ACC112 (cell line): ENCODE measurements at regions not wholly inside any gene's neighbourhood (a gene's known extent, or its start where the extent isn't known, plus 50 kb on each side); places are given as distances from the start of the nearest gene placed in this dataset.

Source experiments
- H2AFZ ChIP-seq: fragments of 200-600 bp; sonication (generic); one replicate; pipeline ENCODE4 v1.6.0; 2017; ENCODE audit warnings: antibody characterized with exemption, low read length; ENCODE audit not compliant: unreplicated experiment
- H3K27ac ChIP-seq: fragments of 200-600 bp; sonication (generic); 2 replicates; pipeline ENCODE4 v1.5.1; 2014; ENCODE audit warnings: low read depth, mild to moderate bottlenecking, antibody characterized with exemption, low read length, moderate library complexity
- H3K27me3 ChIP-seq: fragments of 200-600 bp; sonication (generic); 2 replicates; pipeline ENCODE4 v1.6.1; 2014; ENCODE audit warnings: mild to moderate bottlenecking, antibody characterized with exemption, low read length, moderate library complexity, mixed read lengths; ENCODE audit not compliant: insufficient read depth
- H3K36me3 ChIP-seq: fragments of 200-600 bp; sonication (generic); 2 replicates; pipeline ENCODE4 v1.6.1; 2016; ENCODE audit warnings: mild to moderate bottlenecking, antibody characterized with exemption, low read length, moderate library complexity, mixed read lengths; ENCODE audit not compliant: insufficient read depth
- H3K4me1 ChIP-seq: fragments of 200-600 bp; sonication (generic); one replicate; pipeline ENCODE4 v1.6.1; 2016; ENCODE audit warnings: low read length, mixed read lengths; ENCODE audit not compliant: insufficient read depth, unreplicated experiment, control insufficient read depth
- H3K4me3 ChIP-seq: fragments of 200-600 bp; sonication (generic); 2 replicates; pipeline ENCODE4 v1.5.1; 2014; ENCODE audit warnings: mild to moderate bottlenecking, low read depth, low read length
- H3K79me2 ChIP-seq: fragments of 200-600 bp; sonication (generic); one replicate; pipeline ENCODE4 v1.6.0; 2016; ENCODE audit warnings: low read length; ENCODE audit not compliant: control insufficient read depth, unreplicated experiment, insufficient read depth

GRCh38 chr2:186209532-186209931 is 276.5 kb upstream of the ZC3H15 start:
- Histone ChIP-seq H3K4me3 (no peak overlapping the region), H2AFZ (no peak overlapping the region), H3K27me3 (no peaks in the 10 kb centered on the region), H3K27ac (no peak overlapping the region), H3K79me2 (no peaks in the 10 kb centered on the region), H3K36me3 (no peaks in the 10 kb centered on the region), H3K4me1 (no peaks in the 10 kb centered on the region)

- H3K4me3 ChIP-seq = no peak overlapping the region
- no peaks in the 10 kb centered on the region for H3K4me1 ChIP-seq
- no peak overlapping the region for H3K27ac ChIP-seq
Measured at GRCh38 chr2:186220409-186220808, 265.7 kb upstream of the ZC3H15 start.

GRCh38 chr2:186229265-186229664 is 256.8 kb upstream of the ZC3H15 start:
- Histone ChIP-seq H3K4me3 (no peak overlapping the region), H3K27ac (no peak overlapping the region), H3K79me2 (no peaks in the 10 kb centered on the region), H3K36me3 (no peaks in the 10 kb centered on the region), H3K27me3 (no peaks in the 10 kb centered on the region), H3K4me1 (no peaks in the 10 kb centered on the region), H2AFZ (no peak overlapping the region)

More at GRCh38 chr2:186220409-186220808, 265.7 kb upstream of the ZC3H15 start:
- H3K36me3 ChIP-seq = no peaks in the 10 kb centered on the region
- H3K27me3 ChIP-seq = no peaks in the 10 kb centered on the region
- H2AFZ ChIP-seq = no peak overlapping the region
- no peaks in the 10 kb centered on the region for H3K79me2 ChIP-seq

GRCh38 chr2:186241874-186242273 is 244.2 kb upstream of the ZC3H15 start:
- no peak overlapping the region for H3K27ac ChIP-seq
- no peaks in the 10 kb centered on the region for H3K79me2 ChIP-seq
- no peaks in the 10 kb centered on the region for H3K27me3 ChIP-seq
- no peak overlapping the region for H3K4me3 ChIP-seq
- H2AFZ ChIP-seq = no peak overlapping the region
- no peaks in the 10 kb centered on the region for H3K4me1 ChIP-seq
- no peaks in the 10 kb centered on the region for H3K36me3 ChIP-seq

GRCh38 chr2:186254759-186255158 is 231.3 kb upstream of the ZC3H15 start:
- Histone ChIP-seq H3K4me1 (no peaks in the 10 kb centered on the region), H3K4me3 (no peak overlapping the region), H3K27me3 (no peaks in the 10 kb centered on the region), H2AFZ (no peak overlapping the region), H3K36me3 (no peaks in the 10 kb centered on the region), H3K79me2 (no peaks in the 10 kb centered on the region), H3K27ac (no peak overlapping the region)

GRCh38 chr2:186255823-186256222 is 230.2 kb upstream of the ZC3H15 start:
- H3K36me3 ChIP-seq = no peaks in the 10 kb centered on the region
- no peak overlapping the region for H3K27ac ChIP-seq
- no peaks in the 10 kb centered on the region for H3K4me1 ChIP-seq
- H3K27me3 ChIP-seq = no peaks in the 10 kb centered on the region
- no peak overlapping the region for H3K4me3 ChIP-seq
- no peak overlapping the region for H2AFZ ChIP-seq
- no peaks in the 10 kb centered on the region for H3K79me2 ChIP-seq

GRCh38 chr2:186256540-186256939 is 229.5 kb upstream of the ZC3H15 start:
- H3K36me3 ChIP-seq = no peaks in the 10 kb centered on the region
- H3K27ac ChIP-seq = no peak overlapping the region
- H3K4me3 ChIP-seq = no peak overlapping the region
- H3K27me3 ChIP-seq = no peaks in the 10 kb centered on the region
- no peaks in the 10 kb centered on the region for H3K4me1 ChIP-seq
- H3K79me2 ChIP-seq = no peaks in the 10 kb centered on the region
- no peak overlapping the region for H2AFZ ChIP-seq

- no peaks in the 10 kb centered on the region for H3K4me1 ChIP-seq
- no peaks in the 10 kb centered on the region for H3K27me3 ChIP-seq
- no peak overlapping the region for H3K4me3 ChIP-seq
- H3K36me3 ChIP-seq = no peaks in the 10 kb centered on the region
- no peak overlapping the region for H3K27ac ChIP-seq
- no peak overlapping the region for H2AFZ ChIP-seq
- H3K79me2 ChIP-seq = no peaks in the 10 kb centered on the region
Measured at GRCh38 chr2:186263673-186264250, 222.3 kb upstream of the ZC3H15 start.

- Histone ChIP-seq H3K79me2 (no peaks in the 10 kb centered on the region), H3K4me1 (no peaks in the 10 kb centered on the region), H3K36me3 (no peaks in the 10 kb centered on the region), H3K27me3 (no peaks in the 10 kb centered on the region), H3K4me3 (no peak overlapping the region), H2AFZ (no peak overlapping the region), H3K27ac (no peak overlapping the region)
Measured at GRCh38 chr2:186269536-186269935, 216.5 kb upstream of the ZC3H15 start.

- H3K36me3 ChIP-seq = no peaks in the 10 kb centered on the region
- no peak overlapping the region for H2AFZ ChIP-seq
- no peak overlapping the region for H3K27ac ChIP-seq
- no peak overlapping the region for H3K4me3 ChIP-seq
- H3K27me3 ChIP-seq = no peaks in the 10 kb centered on the region
- peaks cover 8% of the 10 kb centered on the region for H3K4me1 ChIP-seq
- H3K79me2 ChIP-seq = no peaks in the 10 kb centered on the region
Measured at GRCh38 chr2:186273953-186274352, 212.1 kb upstream of the ZC3H15 start.

- no peak overlapping the region for H3K27ac ChIP-seq
- H3K79me2 ChIP-seq = no peaks in the 10 kb centered on the region
- peak overlapping the region; percentile 9 for H2AFZ ChIP-seq
- no peak overlapping the region for H3K4me3 ChIP-seq
- H3K4me1 ChIP-seq = peaks cover 8% of the 10 kb centered on the region
- H3K36me3 ChIP-seq = no peaks in the 10 kb centered on the region
- no peaks in the 10 kb centered on the region for H3K27me3 ChIP-seq
Measured at GRCh38 chr2:186274936-186275575, 211.0 kb upstream of the ZC3H15 start.
